ENCODE measurements at regions not wholly inside any gene's neighbourhood (a gene's known extent, or its start where the extent isn't known, plus 50 kb on each side); places are given as distances from the start of the nearest gene placed in this dataset.

DNA sequence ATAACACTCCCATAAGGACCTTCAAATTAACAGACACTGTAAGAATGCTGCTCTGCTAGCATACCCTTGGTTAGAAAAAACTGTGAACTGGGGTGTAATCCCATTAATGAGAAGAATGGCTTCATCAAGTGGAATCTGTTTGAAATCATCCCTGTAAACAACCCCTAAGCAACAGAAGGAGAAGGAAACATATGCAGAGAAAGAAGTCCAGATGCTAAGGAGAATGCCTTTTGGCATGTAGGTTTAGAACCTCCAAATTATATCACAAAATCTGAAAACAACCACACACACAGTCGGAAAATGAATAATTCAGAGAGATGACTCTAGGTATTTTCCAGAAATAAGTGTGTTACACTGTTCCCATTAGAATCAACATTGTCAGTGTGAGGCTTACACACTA, 140.2 kb downstream of the NUAK1 start:
- TF ChIP-seq SP1 (IDR thresholded peaks at IDR 0.05) (no peak), FOXK2 (IDR thresholded peaks at IDR 0.05) (no peak), BHLHE40 (IDR thresholded peaks at IDR 0.05; ENCODE audit: borderline replicate concordance) (no peak), TARDBP (IDR thresholded peaks at IDR 0.05) (no peak), ZNF384 (IDR thresholded peaks at IDR 0.05) (no peak)
